ENCODE measurements at regions not wholly inside any gene's neighbourhood (a gene's known extent, or its start where the extent isn't known, plus 50 kb on each side); places are given as distances from the start of the nearest gene placed in this dataset.

- TF ChIP-seq TMF1 (CRISPR knock-in tag; IDR thresholded peaks at IDR 0.05; ENCODE audit: low read depth) (no peak), HMG20A (CRISPR knock-in tag; IDR thresholded peaks at IDR 0.05; ENCODE audit: borderline replicate concordance) (no peak)
Measured at GRCh38 chr1:218695525-218695924, 350.4 kb downstream of the TGFB2 start (continued).

GRCh38 chr1:218698141-218698540, 353.0 kb downstream of the TGFB2 start:
- H3K79me2 ChIP-seq (ENCODE audit: insufficient read depth, low read length): no peaks in the 10 kb centered on the region
- no peaks in the 10 kb centered on the region for H4K20me1 ChIP-seq (ENCODE audit: insufficient read depth, low read length)
- no peaks in the 10 kb centered on the region for H3K27me3 ChIP-seq (ENCODE audit: control insufficient read depth in 1 of 2, insufficient read depth in 2 of 2, low read length in 2 of 2)
- BruUV-seq (replicated peaks): no TSS peak
- H3K4me2 ChIP-seq (ENCODE audit: low read depth, low read length): no peak overlapping the region
- no peaks in the 10 kb centered on the region for H3K36me3 ChIP-seq (replicated peaks in 1 of 2; ENCODE audit: control insufficient read depth in 1 of 2, insufficient read depth in 2 of 2, low read length in 2 of 2)
- no peak overlapping the region for H3K9ac ChIP-seq (ENCODE audit: insufficient read depth, low read depth, low read length)
- H2AFZ ChIP-seq (ENCODE audit: low read length): no peak overlapping the region
- H3K27ac ChIP-seq (ENCODE audit: extremely low read length, insufficient read depth, low read length): no peak overlapping the region
- no peak for TF ChIP-seq ZNF660 (CRISPR knock-in tag; IDR thresholded peaks at IDR 0.05; ENCODE audit: borderline replicate concordance, low read depth)
- intact Hi-C loops (cut with micrococcal nuclease; ENCODE audit: unreplicated experiment): no loop called here
- no peak overlapping the region for H3K4me3 ChIP-seq (replicated peaks in 1 of 3; ENCODE audit: insufficient read depth in 1 of 3, low read depth in 2 of 3, low read length in 3 of 3)
- CTCF ChIA-PET (ENCODE audit: low intra/inter-chr PET ratio, low total read pairs): no interaction called here
- no peaks in the 10 kb centered on the region for H3K9me3 ChIP-seq (ENCODE audit: low read length)
- POLR2A ChIA-PET: no interaction called here
- DNase-seq (ENCODE audit: low spot score) (no peak), ATAC-seq (no peak), FAIRE-seq (no peak)
- no peaks in the 10 kb centered on the region for H3K4me1 ChIP-seq (ENCODE audit: insufficient read depth, low read length)
- in situ Hi-C loops (cut with HindIII; ENCODE audit: extremely low pct_ligation_motif_present, low pct_unique_long_range_greater_than_20kb): no loop called here

- Histone ChIP-seq H3K79me2 (ENCODE audit: insufficient read depth, low read length) (no peaks in the 10 kb centered on the region), H3K27me3 (ENCODE audit: control insufficient read depth in 1 of 2, insufficient read depth in 2 of 2, low read length in 2 of 2) (no peaks in the 10 kb centered on the region), H3K4me1 (ENCODE audit: insufficient read depth, low read length) (no peaks in the 10 kb centered on the region), H4K20me1 (ENCODE audit: insufficient read depth, low read length) (no peaks in the 10 kb centered on the region), H2AFZ (ENCODE audit: low read length) (no peak overlapping the region), H3K9ac (ENCODE audit: insufficient read depth, low read depth, low read length) (no peak overlapping the region), H3K4me3 (replicated peaks in 1 of 3; ENCODE audit: insufficient read depth in 1 of 3, low read depth in 2 of 3, low read length in 3 of 3) (no peak overlapping the region), H3K27ac (ENCODE audit: extremely low read length, insufficient read depth, low read length) (no peak overlapping the region), H3K36me3 (replicated peaks in 1 of 2; ENCODE audit: control insufficient read depth in 1 of 2, insufficient read depth in 2 of 2, low read length in 2 of 2) (no peaks in the 10 kb centered on the region), H3K9me3 (ENCODE audit: low read length) (no peaks in the 10 kb centered on the region), H3K4me2 (ENCODE audit: low read depth, low read length) (no peak overlapping the region)
- in situ Hi-C loops (cut with HindIII; ENCODE audit: extremely low pct_ligation_motif_present, low pct_unique_long_range_greater_than_20kb): no loop called here
- intact Hi-C loops (cut with micrococcal nuclease; ENCODE audit: unreplicated experiment): no loop called here
- FAIRE-seq (no peak), ATAC-seq (no peak), DNase-seq (ENCODE audit: low spot score) (no peak)
- ChIA-PET CTCF (ENCODE audit: low intra/inter-chr PET ratio, low total read pairs) (no interaction called here), POLR2A (no interaction called here)
- BruUV-seq (replicated peaks): no TSS peak
- 11% methylated on average over 3 of the region's 3 CpGs for WGBS (ENCODE audit: low lambda C conversion rate)
- TF ChIP-seq ZBTB25 (CRISPR knock-in tag; IDR thresholded peaks at IDR 0.05): no peak
- no peak for TF ChIP-seq SOX5 (CRISPR knock-in tag; IDR thresholded peaks at IDR 0.05; ENCODE audit: borderline replicate concordance)
- TF ChIP-seq GATAD1 (CRISPR knock-in tag; IDR thresholded peaks at IDR 0.05): no peak
- no peak for TF ChIP-seq YY1 (IDR thresholded peaks at IDR 0.05; ENCODE audit: insufficient read depth, insufficient replicate concordance, low read depth, low read length)
- TF ChIP-seq ZNF24 (IDR thresholded peaks at IDR 0.05): no peak
- TF ChIP-seq CSRNP2 (CRISPR knock-in tag; conservative IDR thresholded peaks at IDR 0.05; ENCODE audit: low read depth): no peak
- TF ChIP-seq ZNF550 (CRISPR knock-in tag; IDR thresholded peaks at IDR 0.05; ENCODE audit: borderline replicate concordance): no peak
- no peak for TF ChIP-seq MLXIP (CRISPR knock-in tag; IDR thresholded peaks at IDR 0.05; ENCODE audit: borderline replicate concordance)
- TF ChIP-seq ZFP1 (CRISPR knock-in tag; IDR thresholded peaks at IDR 0.05): no peak
Measured at GRCh38 chr1:218699421-218699820, 354.3 kb downstream of the TGFB2 start.

All from HepG2 (cell line).